ENCODE measurements at regions not wholly inside any gene's neighbourhood (a gene's known extent, or its start where the extent isn't known, plus 50 kb on each side); places are given as distances from the start of the nearest gene placed in this dataset.

DNA sequence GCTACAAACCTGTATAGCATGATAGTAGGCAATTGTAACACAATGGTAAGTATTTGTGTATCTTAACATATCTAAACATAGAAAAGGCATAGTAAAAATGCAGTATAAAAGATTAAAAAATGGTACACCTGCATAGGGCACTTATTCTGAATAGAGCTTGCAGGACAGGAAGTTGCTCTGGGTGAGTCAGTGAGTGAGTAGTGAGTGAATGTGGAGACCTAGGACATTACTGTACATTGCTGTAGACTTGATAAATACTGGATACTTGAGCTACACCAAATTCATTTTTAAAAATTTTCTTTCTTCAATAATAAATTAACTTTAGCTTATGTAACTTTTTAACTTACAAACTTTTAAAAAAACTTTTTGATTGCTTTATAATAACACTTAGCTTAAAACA is 68.2 kb upstream of the MAML3 start:
- no peak for TF ChIP-seq TAF1 (IDR thresholded peaks at IDR 0.05; ENCODE audit: low read depth, low read length)
- no peak for TF ChIP-seq POLR2AphosphoS5 (IDR thresholded peaks at IDR 0.05; ENCODE audit: low read depth, low read length)
- no peak for TF ChIP-seq POLR2A (IDR thresholded peaks at IDR 0.05; ENCODE audit: low read depth, low read length)
- TF ChIP-seq PAX5 (IDR thresholded peaks at IDR 0.05; ENCODE audit: insufficient read depth, low read length, severe bottlenecking), result no peak
- no peak for TF ChIP-seq POU2F2 (IDR thresholded peaks at IDR 0.05; ENCODE audit: low read depth, low read length)
- TF ChIP-seq SPI1 (IDR thresholded peaks at IDR 0.05; ENCODE audit: low read depth, low read length), result no peak

All from GM12891 (cell line).